ENCODE measurements at regions not wholly inside any gene's neighbourhood (a gene's known extent, or its start where the extent isn't known, plus 50 kb on each side); places are given as distances from the start of the nearest gene placed in this dataset.

DNA sequence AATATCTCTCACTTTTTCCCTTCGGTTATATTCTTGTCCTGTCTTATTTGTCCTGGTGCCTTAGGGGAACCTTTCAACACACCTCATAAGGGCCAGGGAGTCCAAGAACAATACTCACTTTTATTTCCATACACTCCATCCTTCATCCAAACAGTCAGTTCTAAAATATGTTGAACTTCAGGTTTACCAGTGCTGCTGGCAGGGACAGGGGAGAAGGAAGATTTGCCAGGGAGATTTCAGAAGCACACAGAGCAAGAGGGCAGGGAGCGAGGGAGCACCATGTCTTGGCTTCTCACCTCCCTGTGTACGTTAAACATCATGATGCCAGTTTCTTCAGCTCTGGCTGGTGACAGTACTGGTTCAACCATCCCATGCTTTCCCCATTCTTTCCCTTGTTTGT is 631.1 kb upstream of the FAT1 start:
- Histone ChIP-seq H3K27me3 (ENCODE audit: insufficient read depth, poor library complexity, severe bottlenecking) (no peaks in the 10 kb centered on the region), H3K9me3 (ENCODE audit: severe bottlenecking) (no peaks in the 10 kb centered on the region), H3K27ac (ENCODE audit: poor library complexity, severe bottlenecking) (no peak overlapping the region), H3K36me3 (ENCODE audit: low read depth) (no peaks in the 10 kb centered on the region), H3K4me1 (ENCODE audit: insufficient read depth, poor library complexity, severe bottlenecking) (no peaks in the 10 kb centered on the region), H3K4me3 (ENCODE audit: severe bottlenecking) (no peak overlapping the region)
- TF ChIP-seq, protein P1, sequence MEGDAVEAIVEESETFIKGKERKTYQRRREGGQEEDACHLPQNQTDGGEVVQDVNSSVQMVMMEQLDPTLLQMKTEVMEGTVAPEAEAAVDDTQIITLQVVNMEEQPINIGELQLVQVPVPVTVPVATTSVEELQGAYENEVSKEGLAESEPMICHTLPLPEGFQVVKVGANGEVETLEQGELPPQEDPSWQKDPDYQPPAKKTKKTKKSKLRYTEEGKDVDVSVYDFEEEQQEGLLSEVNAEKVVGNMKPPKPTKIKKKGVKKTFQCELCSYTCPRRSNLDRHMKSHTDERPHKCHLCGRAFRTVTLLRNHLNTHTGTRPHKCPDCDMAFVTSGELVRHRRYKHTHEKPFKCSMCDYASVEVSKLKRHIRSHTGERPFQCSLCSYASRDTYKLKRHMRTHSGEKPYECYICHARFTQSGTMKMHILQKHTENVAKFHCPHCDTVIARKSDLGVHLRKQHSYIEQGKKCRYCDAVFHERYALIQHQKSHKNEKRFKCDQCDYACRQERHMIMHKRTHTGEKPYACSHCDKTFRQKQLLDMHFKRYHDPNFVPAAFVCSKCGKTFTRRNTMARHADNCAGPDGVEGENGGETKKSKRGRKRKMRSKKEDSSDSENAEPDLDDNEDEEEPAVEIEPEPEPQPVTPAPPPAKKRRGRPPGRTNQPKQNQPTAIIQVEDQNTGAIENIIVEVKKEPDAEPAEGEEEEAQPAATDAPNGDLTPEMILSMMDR (IDR thresholded peaks at IDR 0.05; ENCODE audit: poor library complexity, severe bottlenecking), result no peak
- ATAC-seq (ENCODE audit: low read depth) (peak; percentile 70), DNase-seq (ENCODE audit: low spot score) (no peak)

DNA sequence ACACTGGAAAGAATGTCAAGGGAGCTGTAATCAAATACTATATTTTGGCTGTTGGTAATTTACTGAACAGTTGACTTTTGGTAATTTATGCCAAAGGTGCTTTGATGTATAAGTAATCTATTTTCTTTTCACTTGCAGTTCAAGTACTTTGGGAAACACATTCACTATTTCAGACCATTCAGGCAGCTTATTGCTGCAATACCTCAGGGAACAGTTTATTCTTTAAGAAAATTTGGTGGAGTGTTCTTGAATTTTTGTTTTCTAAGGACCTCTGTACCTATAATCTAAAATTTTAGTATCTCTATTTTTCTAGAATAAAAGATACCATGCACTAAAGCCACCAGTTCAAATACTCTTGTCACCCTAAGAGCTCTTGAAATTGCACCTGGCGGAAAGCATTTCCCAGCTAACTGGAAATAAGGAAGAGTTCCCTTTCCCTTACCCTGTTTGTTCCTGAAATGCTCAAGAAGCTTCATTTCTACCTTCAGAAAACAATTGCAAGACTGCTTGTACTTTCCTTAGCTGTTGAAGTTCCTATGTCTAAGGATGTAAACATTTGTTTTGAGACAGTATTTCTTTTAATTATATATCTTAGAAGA is 633.5 kb upstream of the FAT1 start:
- Histone ChIP-seq H3K36me3 (ENCODE audit: low read depth) (no peaks in the 10 kb centered on the region), H3K9me3 (ENCODE audit: severe bottlenecking) (no peaks in the 10 kb centered on the region), H3K4me1 (ENCODE audit: insufficient read depth, poor library complexity, severe bottlenecking) (no peaks in the 10 kb centered on the region), H3K4me3 (ENCODE audit: severe bottlenecking) (no peak overlapping the region), H3K27ac (ENCODE audit: poor library complexity, severe bottlenecking) (no peak overlapping the region), H3K27me3 (ENCODE audit: insufficient read depth, poor library complexity, severe bottlenecking) (no peaks in the 10 kb centered on the region)
- TF ChIP-seq, protein P1 (IDR thresholded peaks at IDR 0.05; ENCODE audit: poor library complexity, severe bottlenecking), result no peak
- DNase-seq (ENCODE audit: low spot score) (no peak), ATAC-seq (ENCODE audit: low read depth) (no peak)

DNA sequence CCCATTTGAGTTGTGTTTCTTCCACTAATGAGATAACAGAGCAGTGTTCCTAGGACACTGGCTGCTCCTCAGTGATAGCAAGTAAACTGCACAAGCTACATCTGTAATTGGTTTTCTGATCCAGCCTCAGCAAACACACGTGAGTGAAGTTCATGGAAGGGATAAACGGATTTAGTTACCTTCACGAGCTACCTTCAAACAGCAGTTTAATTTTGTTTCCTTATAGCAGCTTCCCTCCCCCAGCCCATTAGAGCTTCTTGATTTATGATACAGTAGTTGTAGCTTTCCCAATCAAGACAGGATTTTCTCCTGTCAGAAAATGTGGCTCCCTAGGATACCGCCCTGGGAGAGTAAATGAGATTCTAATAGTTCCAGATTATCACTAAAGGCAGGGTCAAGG is 634.2 kb upstream of the FAT1 start:
- no peak overlapping the region for H3K4me3 ChIP-seq (ENCODE audit: severe bottlenecking)
- no peaks in the 10 kb centered on the region for H3K27me3 ChIP-seq (ENCODE audit: insufficient read depth, poor library complexity, severe bottlenecking)
- no peaks in the 10 kb centered on the region for H3K9me3 ChIP-seq (ENCODE audit: severe bottlenecking)
- no peak overlapping the region for H3K27ac ChIP-seq (ENCODE audit: poor library complexity, severe bottlenecking)
- no peaks in the 10 kb centered on the region for H3K36me3 ChIP-seq (ENCODE audit: low read depth)
- TF ChIP-seq, protein P1 (IDR thresholded peaks at IDR 0.05; ENCODE audit: poor library complexity, severe bottlenecking), result no peak
- no peak for ATAC-seq (ENCODE audit: low read depth)
- DNase-seq (ENCODE audit: low spot score), result no peak
- H3K4me1 ChIP-seq (ENCODE audit: insufficient read depth, poor library complexity, severe bottlenecking), result no peaks in the 10 kb centered on the region

DNA sequence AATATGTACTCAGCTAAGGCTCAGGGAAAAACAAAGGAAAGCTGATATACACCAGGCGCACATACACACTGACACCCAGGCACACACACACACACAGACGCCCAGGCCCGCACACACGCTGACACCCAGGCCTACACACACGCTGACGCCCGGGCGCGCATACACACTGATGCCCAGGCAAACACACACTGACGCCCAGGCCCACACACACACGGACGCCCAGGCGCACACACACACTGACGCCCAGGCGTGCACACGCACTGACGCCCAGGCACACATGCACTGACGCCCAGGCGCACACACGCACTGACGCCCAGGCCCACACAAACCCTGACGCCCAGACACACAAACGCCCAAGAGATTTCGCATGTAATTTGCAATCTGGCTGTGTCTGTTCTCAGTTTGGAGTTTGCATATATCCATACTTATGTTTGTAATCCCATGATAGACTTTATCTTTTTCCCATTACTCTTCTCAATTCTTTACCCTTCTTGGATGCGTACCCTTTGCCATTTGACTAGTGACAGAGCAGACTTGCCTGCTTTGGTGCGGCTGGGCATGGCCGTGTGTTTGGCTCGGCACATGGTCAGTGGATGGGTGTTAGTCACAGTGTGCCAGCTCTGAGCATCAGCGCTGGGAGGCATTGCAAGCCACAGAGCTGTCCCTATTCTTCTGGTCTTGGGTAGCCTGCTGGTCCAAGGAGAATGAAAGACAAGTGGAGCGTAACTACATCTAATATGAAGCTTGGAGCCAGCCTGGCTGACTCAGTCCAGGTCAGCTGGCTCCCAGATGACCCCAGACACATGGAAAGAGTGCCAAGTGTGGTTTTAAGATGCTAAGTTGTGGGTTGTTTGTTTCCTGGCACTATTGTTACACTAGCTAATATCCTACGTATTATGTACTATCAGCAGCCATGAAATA is 632.4 kb upstream of the ZFP42 start:
- ATAC-seq (ENCODE audit: low read depth) (no peak), DNase-seq (ENCODE audit: low spot score) (no peak)

More for the DNA sequence above, 632.4 kb upstream of the ZFP42 start:
- H3K36me3 ChIP-seq (ENCODE audit: low read depth), result no peaks in the 10 kb centered on the region
- TF ChIP-seq, protein P1 (IDR thresholded peaks at IDR 0.05; ENCODE audit: poor library complexity, severe bottlenecking), result no peak
- H3K4me1 ChIP-seq (ENCODE audit: insufficient read depth, poor library complexity, severe bottlenecking), result no peaks in the 10 kb centered on the region
- H3K27ac ChIP-seq (ENCODE audit: poor library complexity, severe bottlenecking), result no peak overlapping the region
- no peaks in the 10 kb centered on the region for H3K27me3 ChIP-seq (ENCODE audit: insufficient read depth, poor library complexity, severe bottlenecking)
- no peak overlapping the region for H3K4me3 ChIP-seq (ENCODE audit: severe bottlenecking)
- H3K9me3 ChIP-seq (ENCODE audit: severe bottlenecking), result no peaks in the 10 kb centered on the region

Measured in RWPE2 (cell line).